A549 (cell line): ENCODE measurements at regions not wholly inside any gene's neighbourhood (a gene's known extent, or its start where the extent isn't known, plus 50 kb on each side); places are given as distances from the start of the nearest gene placed in this dataset.

ENCODE experiments used
- ATAC-seq, 2 experiments: fragments of 200-7000 bp in 1 of 2; fragments of >200 bp in 1 of 2; cut with Nextera tagmentation in 1 of 2; cut with Tn5 transposase in 1 of 2; 3 replicates each; pipeline versions ENCODE4 v1.8.0 to v1.9.1; 2018 to 2020; ENCODE audit warnings: mild to moderate bottlenecking in 1 of 2, moderate library complexity in 1 of 2
- CTCF ChIA-PET: fragments of 300-600 bp; sonication (Branson Sonifier 250); formaldehyde crosslinking; extraction: SDS; loops from one replicate; lab custom pipeline; 2021; ENCODE audit warnings: antibody characterized with exemption, inconsistent platforms; lab: Yijun Ruan, JAX
- POLR2A ChIA-PET: fragments of 350-600 bp; formaldehyde crosslinking; extraction: SDS; loops from one replicate; lab custom pipeline; 2021; ENCODE audit warnings: antibody characterized with exemption, inconsistent platforms; lab: Yijun Ruan, JAX
- DNase-seq, 2 experiments: peaks; one replicate each; pipeline versions ENCODE4 v3.0.0 to v3.0.0-alpha.2; 2011 to 2016; ENCODE audit warnings: low read depth in 1 of 2, low spot score in 1 of 2
- FAIRE-seq: peaks from 2 replicates; lab custom pipeline; 2011; peaks lifted over from hg19 to GRCh38; lab: Jason Lieb, UNC
- H3K27ac ChIP-seq, 2 experiments: fragments of >200 bp; sonication (Bioruptor Twin); formaldehyde crosslinking; 3 replicates each; pipeline ENCODE4 v1.5.1; 2016 to 2017
- H3K4me1 ChIP-seq: fragments of >200 bp; sonication (Bioruptor Twin); formaldehyde crosslinking; 3 replicates; pipeline ENCODE4 v1.6.1; 2016
- H3K4me2 ChIP-seq: fragments of >200 bp; sonication (Bioruptor Twin); formaldehyde crosslinking; 3 replicates; pipeline ENCODE4 v1.6.1; 2016
- H3K4me3 ChIP-seq: fragments of >200 bp; sonication (Bioruptor Twin); formaldehyde crosslinking; 3 replicates; pipeline ENCODE4 v1.5.1; 2016
- H3K9me3 ChIP-seq: fragments of >200 bp; sonication (Bioruptor Twin); formaldehyde crosslinking; 3 replicates; pipeline ENCODE4 v1.6.1; 2016
- CHD4 ChIP-seq: fragments of 200-600 bp; sonication (generic); IDR thresholded peaks from 2 replicates; pipeline ENCODE4 v1.6.1; 2016; ENCODE audit warnings: antibody characterized with exemption, mild to moderate bottlenecking, borderline replicate concordance
- EP300 ChIP-seq, 2 experiments: fragments of >200 bp; sonication (Bioruptor Twin); formaldehyde crosslinking; IDR thresholded peaks; 2 replicates in 1 of 2; 3 replicates in 1 of 2; pipeline ENCODE4 v1.6.1; 2016 to 2017
- ESRRA ChIP-seq: fragments of 150-350 bp; IDR thresholded peaks from 2 replicates; pipeline ENCODE4 v1.6.1; 2014; ENCODE audit warnings: mild to moderate bottlenecking, low read length, borderline replicate concordance
- MAFK ChIP-seq: fragments of 450-650 bp; IDR thresholded peaks from 2 replicates; pipeline ENCODE4 v1.6.1; 2014; ENCODE audit not compliant: partially characterized antibody
- MAZ ChIP-seq: fragments of 150-350 bp; IDR thresholded peaks from 2 replicates; pipeline ENCODE4 v1.6.1; 2014; ENCODE audit warnings: antibody characterized with exemption, low read depth, low read length, borderline replicate concordance
- NPAS2 ChIP-seq: fragments of 250-450 bp; sonication (Bioruptor Pico); IDR thresholded peaks from 2 replicates; pipeline ENCODE4 v1.8.0; 2022; ENCODE audit warnings: mild to moderate bottlenecking, moderate library complexity, borderline replicate concordance
- NR3C1 ChIP-seq: fragments of >200 bp; sonication (Bioruptor Twin); formaldehyde crosslinking; IDR thresholded peaks from 3 replicates; pipeline ENCODE4 v1.6.1; 2017
- RCOR1 ChIP-seq: fragments of 150-350 bp; IDR thresholded peaks from 2 replicates; pipeline ENCODE4 v1.6.1; 2014; ENCODE audit warnings: antibody characterized with exemption, low read length, low read depth
- RFX5 ChIP-seq: fragments of 450-650 bp; IDR thresholded peaks from 2 replicates; pipeline ENCODE4 v1.7.1; 2014; ENCODE audit warnings: antibody characterized with exemption, mild to moderate bottlenecking, moderate library complexity
- TP53 ChIP-seq: fragments of 250-450 bp; sonication (Bioruptor Pico); IDR thresholded peaks from 2 replicates; pipeline ENCODE4 v1.5.0; 2021; ENCODE audit warnings: mild to moderate bottlenecking, moderate library complexity
- ZNF302 ChIP-seq: fragments of 250-450 bp; sonication (Bioruptor Pico); IDR thresholded peaks from 2 replicates; pipeline ENCODE4 v1.9.0; 2021; ENCODE audit warnings: inconsistent platforms, mild to moderate bottlenecking, moderate library complexity
- WGBS: methylation state at CpG from one replicate; pipeline ENCODE4 v1.1.6; 2017; ENCODE audit errors: missing lambda C conversion rate; 5-methylcytosine and 5-hydroxymethylcytosine counted together
- TF ChIP-seq, protein P1 (sequence below): fragments of >200 bp; sonication (Bioruptor Twin); formaldehyde crosslinking; IDR thresholded peaks from 2 replicates; pipeline ENCODE4 v1.6.1; 2016
- TF ChIP-seq, protein P2 (sequence below): IDR thresholded peaks from 2 replicates; pipeline ENCODE4 v1.6.1; 2012; ENCODE audit warnings: low read depth, borderline replicate concordance
- TF ChIP-seq, protein P3 (sequence below): fragments of 250-450 bp; sonication (Bioruptor Pico); IDR thresholded peaks from 2 replicates; pipeline ENCODE4 v1.5.0; 2020; ENCODE audit warnings: low read depth, mild to moderate bottlenecking, moderate library complexity
- TF ChIP-seq, protein P4 (sequence below): fragments of >200 bp; sonication (Bioruptor Twin); formaldehyde crosslinking; IDR thresholded peaks from 3 replicates; pipeline ENCODE4 v1.5.1; 2016

DNA sequence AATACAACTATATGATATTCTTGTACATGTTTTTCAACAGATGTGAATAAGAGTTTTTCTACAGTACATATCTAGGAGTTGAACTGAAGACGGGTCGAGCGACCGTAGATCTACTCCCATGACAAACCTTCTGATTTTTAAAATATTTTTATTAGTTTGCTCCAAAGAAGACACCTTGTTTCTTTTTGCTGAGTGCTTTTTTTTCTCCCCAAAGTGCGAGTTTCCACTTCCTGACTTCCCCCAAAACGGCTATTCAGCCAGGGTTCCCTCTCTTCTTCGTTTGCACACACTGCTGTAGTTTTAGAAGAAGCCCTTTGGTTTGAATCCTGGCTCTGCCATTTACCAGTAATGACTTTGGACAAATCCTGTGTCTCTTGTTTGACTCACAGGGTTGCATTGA is 241.7 kb upstream of the MAF start (continued):
- TF ChIP-seq, protein P1, sequence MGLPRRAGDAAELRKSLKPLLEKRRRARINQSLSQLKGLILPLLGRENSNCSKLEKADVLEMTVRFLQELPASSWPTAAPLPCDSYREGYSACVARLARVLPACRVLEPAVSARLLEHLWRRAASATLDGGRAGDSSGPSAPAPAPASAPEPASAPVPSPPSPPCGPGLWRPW, result no peak
- no peak for TF ChIP-seq EP300 (IDR thresholded peaks at IDR 0.05)
- TF ChIP-seq, protein P2, sequence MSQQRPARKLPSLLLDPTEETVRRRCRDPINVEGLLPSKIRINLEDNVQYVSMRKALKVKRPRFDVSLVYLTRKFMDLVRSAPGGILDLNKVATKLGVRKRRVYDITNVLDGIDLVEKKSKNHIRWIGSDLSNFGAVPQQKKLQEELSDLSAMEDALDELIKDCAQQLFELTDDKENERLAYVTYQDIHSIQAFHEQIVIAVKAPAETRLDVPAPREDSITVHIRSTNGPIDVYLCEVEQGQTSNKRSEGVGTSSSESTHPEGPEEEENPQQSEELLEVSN, result no peak
- no peak for TF ChIP-seq ZNF302 (CRISPR knock-in tag)
- no peak for TF ChIP-seq NPAS2 (CRISPR knock-in tag)
- no peak for TF ChIP-seq ESRRA
- TF ChIP-seq NR3C1, result no peak

DNA sequence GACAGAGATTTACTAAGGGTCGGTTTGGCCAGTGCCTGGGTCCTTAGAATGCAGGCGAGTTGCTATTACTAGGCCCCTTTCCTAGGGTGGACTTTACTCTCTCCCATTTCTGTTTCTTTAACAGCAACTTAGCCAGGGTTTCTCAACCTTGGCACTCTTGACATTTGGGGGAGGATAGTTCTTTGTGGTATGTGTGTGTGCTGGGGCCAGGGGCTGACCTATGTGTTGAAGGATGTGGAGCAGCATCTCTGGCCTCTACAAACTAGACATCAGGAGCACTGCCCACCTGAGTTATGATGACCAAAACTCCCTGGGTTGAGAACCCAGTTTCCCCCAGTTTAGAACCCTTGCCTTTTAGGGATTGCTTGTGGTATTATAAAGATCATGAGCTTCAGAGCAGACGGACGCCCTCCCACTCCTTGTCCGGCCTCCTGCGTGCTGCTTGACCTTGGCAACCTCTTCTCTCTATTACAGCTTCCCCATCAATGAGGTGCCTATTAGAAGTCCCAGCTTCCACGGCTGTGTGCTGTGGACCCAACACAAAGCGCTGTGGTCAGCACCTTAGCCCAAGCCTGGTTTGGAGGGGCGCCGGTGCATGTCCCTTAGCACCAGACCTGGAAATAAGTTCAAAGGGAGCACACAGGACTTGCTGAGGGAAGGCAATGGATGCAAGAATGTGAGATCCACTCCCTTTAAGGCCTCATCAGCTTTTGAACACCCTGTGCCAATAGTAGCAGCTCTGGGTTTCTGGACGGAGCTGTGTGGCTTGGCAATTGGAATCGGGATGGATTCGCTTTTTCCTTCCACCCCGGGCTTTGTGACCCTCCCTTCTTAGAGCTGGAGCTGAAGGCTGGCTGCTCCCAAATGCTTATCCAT is 239.2 kb upstream of the MAF start:
- 82% methylated on average over 14 of the region's 14 CpGs for WGBS
- H3K4me2 ChIP-seq, result no peak overlapping the region
- H3K27ac ChIP-seq, result no peak overlapping the region
- no peaks in the 10 kb centered on the region for H3K9me3 ChIP-seq
- POLR2A ChIA-PET, result no interaction called here
- no peak overlapping the region for H3K4me3 ChIP-seq
- DNase-seq (no peak), ATAC-seq (no peak), FAIRE-seq (no peak)
- no peaks in the 10 kb centered on the region for H3K4me1 ChIP-seq
- TF ChIP-seq RCOR1 (no peak), MAFK (peak; percentile 23)
- CTCF ChIA-PET, result interaction anchor here (0.6 kb wide), 1 partner anchor 238 kb away, joined by 3 read pairs; no protein-coding TSS in a partner anchor

DNA sequence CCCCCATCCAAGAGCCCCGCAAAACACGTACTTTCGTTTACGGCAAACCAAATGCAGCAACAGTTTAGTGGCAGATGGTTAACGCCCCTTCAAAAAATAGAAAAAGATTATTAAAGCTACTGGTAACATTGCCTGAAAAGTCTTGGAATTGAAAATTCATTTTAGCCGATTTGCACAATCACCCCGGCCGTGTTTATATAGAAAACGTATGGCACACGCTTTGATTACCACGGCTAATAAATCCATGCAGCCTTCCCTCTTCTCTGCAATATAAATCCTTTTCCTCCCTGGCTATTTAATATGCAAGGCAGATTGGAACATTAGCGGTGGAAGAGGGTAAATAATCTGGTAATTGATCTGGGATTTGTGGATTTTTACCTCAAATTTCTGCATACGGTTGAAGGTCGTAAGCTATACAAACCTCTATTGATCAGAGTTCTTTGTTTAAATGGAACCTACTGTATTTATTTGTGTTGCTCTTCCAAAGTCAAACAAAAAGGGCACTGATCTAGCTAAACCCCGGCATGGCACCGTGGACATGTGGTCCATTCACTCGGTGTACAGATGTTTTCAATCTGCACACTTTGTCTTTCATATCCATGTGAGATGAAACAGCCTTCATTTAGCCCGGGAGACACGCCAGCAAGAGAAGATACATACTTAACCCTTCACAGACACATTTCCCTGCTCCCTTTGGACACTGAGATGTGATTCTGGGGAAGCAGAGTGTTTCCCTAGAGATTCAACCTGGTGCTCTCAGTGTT is 238.1 kb upstream of the MAF start:
- Histone ChIP-seq H3K4me1 (no peaks in the 10 kb centered on the region), H3K9me3 (no peaks in the 10 kb centered on the region), H3K27ac (no peak overlapping the region), H3K4me2 (no peak overlapping the region), H3K4me3 (no peak overlapping the region)
- FAIRE-seq (no peak), ATAC-seq (no peak), DNase-seq (no peak)
- WGBS, result 73% methylated on average over 19 of the region's 19 CpGs
- CTCF ChIA-PET, result interaction anchor here (1.2 to 1.3 kb wide), 2 partner anchors 12 to 15 kb away, joined by 3 read pairs; no protein-coding TSS in a partner anchor
- POLR2A ChIA-PET, result no interaction called here
- TF ChIP-seq TP53, result no peak
- TF ChIP-seq CHD4, result no peak
- TF ChIP-seq, protein P3, sequence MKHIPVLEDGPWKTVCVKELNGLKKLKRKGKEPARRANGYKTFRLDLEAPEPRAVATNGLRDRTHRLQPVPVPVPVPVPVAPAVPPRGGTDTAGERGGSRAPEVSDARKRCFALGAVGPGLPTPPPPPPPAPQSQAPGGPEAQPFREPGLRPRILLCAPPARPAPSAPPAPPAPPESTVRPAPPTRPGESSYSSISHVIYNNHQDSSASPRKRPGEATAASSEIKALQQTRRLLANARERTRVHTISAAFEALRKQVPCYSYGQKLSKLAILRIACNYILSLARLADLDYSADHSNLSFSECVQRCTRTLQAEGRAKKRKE, result no peak
- TF ChIP-seq RCOR1, result no peak
- no peak for TF ChIP-seq MAZ
- TF ChIP-seq, protein P4, sequence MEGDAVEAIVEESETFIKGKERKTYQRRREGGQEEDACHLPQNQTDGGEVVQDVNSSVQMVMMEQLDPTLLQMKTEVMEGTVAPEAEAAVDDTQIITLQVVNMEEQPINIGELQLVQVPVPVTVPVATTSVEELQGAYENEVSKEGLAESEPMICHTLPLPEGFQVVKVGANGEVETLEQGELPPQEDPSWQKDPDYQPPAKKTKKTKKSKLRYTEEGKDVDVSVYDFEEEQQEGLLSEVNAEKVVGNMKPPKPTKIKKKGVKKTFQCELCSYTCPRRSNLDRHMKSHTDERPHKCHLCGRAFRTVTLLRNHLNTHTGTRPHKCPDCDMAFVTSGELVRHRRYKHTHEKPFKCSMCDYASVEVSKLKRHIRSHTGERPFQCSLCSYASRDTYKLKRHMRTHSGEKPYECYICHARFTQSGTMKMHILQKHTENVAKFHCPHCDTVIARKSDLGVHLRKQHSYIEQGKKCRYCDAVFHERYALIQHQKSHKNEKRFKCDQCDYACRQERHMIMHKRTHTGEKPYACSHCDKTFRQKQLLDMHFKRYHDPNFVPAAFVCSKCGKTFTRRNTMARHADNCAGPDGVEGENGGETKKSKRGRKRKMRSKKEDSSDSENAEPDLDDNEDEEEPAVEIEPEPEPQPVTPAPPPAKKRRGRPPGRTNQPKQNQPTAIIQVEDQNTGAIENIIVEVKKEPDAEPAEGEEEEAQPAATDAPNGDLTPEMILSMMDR, result no peak
- no peak for TF ChIP-seq RFX5
- TF ChIP-seq, protein P2, result no peak
